ENCODE measurements at regions not wholly inside any gene's neighbourhood (a gene's known extent, or its start where the extent isn't known, plus 50 kb on each side); places are given as distances from the start of the nearest gene placed in this dataset.

DNA sequence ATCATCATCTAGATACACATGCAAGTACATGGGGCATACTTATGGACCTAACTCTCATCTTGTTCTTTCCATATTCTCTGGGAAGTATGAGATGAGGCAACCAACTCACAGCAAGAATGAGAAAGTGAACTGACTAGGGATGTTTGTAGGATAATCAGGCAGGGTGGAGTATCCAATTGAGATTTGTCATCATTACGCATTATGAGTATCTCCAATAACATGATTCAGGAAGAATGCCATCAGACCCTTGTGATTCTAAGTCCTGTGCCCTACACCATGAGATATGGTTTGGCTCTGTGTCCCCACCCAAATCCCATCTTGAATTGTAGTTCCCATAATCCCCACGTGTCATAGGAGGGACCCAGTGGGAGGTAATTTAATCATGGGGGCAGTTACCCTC is 154.0 kb downstream of the SLC30A10 start:
- Histone ChIP-seq H4K8ac (ENCODE audit: low read depth in 2 of 2, low read length in 2 of 2) (no peak overlapping the region), H3K14ac (replicated peaks; ENCODE audit: low read depth, low read length) (no peak overlapping the region), H2AK5ac (ENCODE audit: low read depth, low read length) (no peak overlapping the region), H3K36me3 (ENCODE audit: control insufficient read depth, insufficient read depth, low read length) (no peaks in the 10 kb centered on the region), H2BK20ac (ENCODE audit: low read depth, low read length) (no peak overlapping the region), H2AFZ (replicated peaks; ENCODE audit: low read length, poor library complexity) (no peak overlapping the region), H3K27me3 (ENCODE audit: control insufficient read depth, insufficient read depth, low read length) (no peaks in the 10 kb centered on the region), H2AK9ac (replicated peaks; ENCODE audit: low read depth, low read length, poor library complexity) (no peak overlapping the region), H2BK5ac (ENCODE audit: low read depth, low read length, poor library complexity, severe bottlenecking) (no peak overlapping the region), H3K27ac (ENCODE audit: insufficient read depth, low read length) (no peak overlapping the region), H3K18ac (ENCODE audit: low read depth, low read length) (no peak overlapping the region), H3K4ac (ENCODE audit: low read depth, low read length) (no peak overlapping the region), H3K4me3 (ENCODE audit: insufficient read depth, low read depth, low read length) (no peak overlapping the region), H3K79me1 (ENCODE audit: low read depth in 1 of 2, low read length in 2 of 2) (no peaks in the 10 kb centered on the region), H4K5ac (ENCODE audit: low read depth, low read length) (no peak overlapping the region), H3K4me1 (ENCODE audit: control insufficient read depth, insufficient read depth, low read length) (peaks cover 7% of the 10 kb centered on the region; the same call in 1 of the 2 replicates), H3K9ac (ENCODE audit: low read depth, low read length) (no peak overlapping the region), H4K20me1 (ENCODE audit: insufficient read depth, low read length) (no peaks in the 10 kb centered on the region), H3K23ac (ENCODE audit: low read depth, low read length) (no peak overlapping the region), H2BK120ac (ENCODE audit: low read depth, low read length) (no peak overlapping the region), H3K56ac (ENCODE audit: extremely low read depth, insufficient read depth, low read length) (no peak overlapping the region), H3K9me3 (ENCODE audit: control insufficient read depth, insufficient read depth, low read length) (no peaks in the 10 kb centered on the region), H4K91ac (ENCODE audit: insufficient read depth, low read depth, low read length) (no peak overlapping the region), H3K4me2 (ENCODE audit: low read depth, low read length) (no peak overlapping the region), H3K9me1 (ENCODE audit: insufficient read depth, low read length) (no peaks in the 10 kb centered on the region), H2BK15ac (ENCODE audit: low read depth, low read length) (no peak overlapping the region)
- BruUV-seq (replicated peaks) = no TSS peak
- intact Hi-C loops (cut with micrococcal nuclease) = no loop called here
- dilution Hi-C loops (cut with HindIII; ENCODE audit: low sequenced_read_pairs, unreplicated experiment) = no loop called here
- TF ChIP-seq, protein P1, sequence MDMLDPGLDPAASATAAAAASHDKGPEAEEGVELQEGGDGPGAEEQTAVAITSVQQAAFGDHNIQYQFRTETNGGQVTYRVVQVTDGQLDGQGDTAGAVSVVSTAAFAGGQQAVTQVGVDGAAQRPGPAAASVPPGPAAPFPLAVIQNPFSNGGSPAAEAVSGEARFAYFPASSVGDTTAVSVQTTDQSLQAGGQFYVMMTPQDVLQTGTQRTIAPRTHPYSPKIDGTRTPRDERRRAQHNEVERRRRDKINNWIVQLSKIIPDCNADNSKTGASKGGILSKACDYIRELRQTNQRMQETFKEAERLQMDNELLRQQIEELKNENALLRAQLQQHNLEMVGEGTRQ (IDR thresholded peaks at IDR 0.05; ENCODE audit: low read depth, low read length) = no peak
- TF ChIP-seq RCOR1 (IDR thresholded peaks at IDR 0.05; ENCODE audit: insufficient replicate concordance, low read length) (no peak), CHD1 (IDR thresholded peaks at IDR 0.05; ENCODE audit: low read depth, low read length) (no peak), SMC3 (IDR thresholded peaks at IDR 0.05; ENCODE audit: low read depth, low read length) (no peak), RFX5 (IDR thresholded peaks at IDR 0.05; ENCODE audit: low read depth, low read length) (no peak), MXI1 (IDR thresholded peaks at IDR 0.05; ENCODE audit: borderline replicate concordance, low read depth, low read length) (no peak), BHLHE40 (IDR thresholded peaks at IDR 0.05; ENCODE audit: low read depth, low read length) (no peak)
- DNase-seq (no peak), ATAC-seq (ENCODE audit: low read depth) (no peak)
- WGBS, 2 experiments (ENCODE audit: extremely low coverage in 2 of 2, insufficient read length in 1 of 2) = no CpG with 5 or more reads among the region's 2 CpGs
- in situ Hi-C loops (cut with MboI; ENCODE audit: low sequenced_read_pairs) = no loop called here
- ChIA-PET CTCF (no interaction called here), POLR2A (ENCODE audit: unreplicated experiment) (no interaction called here)
